ENCODE measurements at regions not wholly inside any gene's neighbourhood (a gene's known extent, or its start where the extent isn't known, plus 50 kb on each side); places are given as distances from the start of the nearest gene placed in this dataset.
"Not testable (repeated sequence)": the region's sequence is repeated elsewhere in the genome, so short reads cannot be mapped to it uniquely, and the experiment has no call there.

DNA sequence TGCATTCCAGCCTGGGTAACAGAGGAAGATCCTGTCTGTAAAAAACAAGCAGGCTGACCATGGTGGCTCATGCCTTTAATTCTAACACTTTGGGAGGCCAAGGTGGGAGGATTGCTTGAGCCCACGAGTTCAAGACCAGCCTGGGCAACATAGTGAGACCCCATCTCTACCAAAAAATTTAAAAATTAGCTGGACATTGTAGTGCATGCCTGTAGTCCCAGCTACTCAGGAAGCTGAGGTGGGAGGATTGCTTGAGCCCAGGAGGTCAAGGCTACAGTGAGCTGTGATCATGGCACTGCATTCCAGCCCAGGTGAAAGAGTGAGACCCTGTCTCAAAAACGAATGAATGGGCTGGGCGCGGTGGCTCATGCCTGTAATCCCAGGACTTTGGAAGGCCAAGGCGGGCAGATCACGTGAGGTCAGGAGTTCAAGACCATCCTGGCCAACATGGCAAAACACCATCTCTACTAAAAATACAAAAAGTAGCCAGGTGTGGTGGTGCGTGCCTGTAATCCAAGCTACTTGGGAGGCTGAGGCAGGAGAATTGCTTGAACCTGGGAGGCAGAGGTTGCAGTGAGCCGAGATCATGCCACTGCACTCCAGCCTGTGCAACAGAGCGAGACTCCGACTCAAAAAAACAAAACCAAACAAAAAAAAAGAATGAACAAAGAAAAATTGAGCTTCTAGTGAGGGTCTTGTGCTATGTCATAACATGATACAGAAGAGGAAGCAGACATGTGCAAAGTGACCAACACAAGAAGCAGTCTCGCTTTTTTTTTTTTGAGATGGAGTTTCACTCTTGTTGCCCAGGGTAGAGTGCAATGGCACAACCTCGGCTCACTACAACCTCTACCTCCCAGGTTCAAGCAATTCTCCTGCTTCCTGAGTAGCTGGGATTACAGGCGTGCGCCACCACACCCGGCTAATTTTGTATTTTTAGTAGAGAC lies 54.1 kb upstream of the NCOA3 start:
- not testable (repeated sequence) for H3K27ac ChIP-seq (ENCODE audit: low read length in 2 of 2); H3K4me3 ChIP-seq (ENCODE audit: control extremely low read depth in 1 of 5, extremely low read depth in 1 of 5, insufficient read depth in 1 of 5, low read depth in 2 of 5, low read length in 4 of 5); H3K27ac Mint-ChIP-seq; H3K79me2 ChIP-seq (ENCODE audit: control insufficient read depth, insufficient read depth, low read length); H2AFZ ChIP-seq (ENCODE audit: insufficient read depth, low read depth, low read length, poor library complexity, severe bottlenecking); H3K36me3 ChIP-seq (replicated peaks in 1 of 2; ENCODE audit: control extremely low read depth in 1 of 2, control insufficient read depth in 1 of 2, extremely low read depth in 1 of 2, insufficient read depth in 2 of 2, low read length in 1 of 2); H3K9ac ChIP-seq (ENCODE audit: low read length); H3K4me2 ChIP-seq (replicated peaks; ENCODE audit: low read depth, low read length, poor library complexity, severe bottlenecking); H3K27me3 Mint-ChIP-seq; H3K4me3 Mint-ChIP-seq; ATAC-seq (ENCODE audit: low read depth); H3K9me3 ChIP-seq (ENCODE audit: control extremely low read depth in 1 of 3, control insufficient read depth in 2 of 3, insufficient read depth in 1 of 3, low read length in 2 of 3); DNase-seq; H3K27me3 ChIP-seq (replicated peaks in 1 of 4; ENCODE audit: control extremely low read depth in 1 of 4, control insufficient read depth in 3 of 4, insufficient read depth in 4 of 4, low read length in 3 of 4); H3K9me3 Mint-ChIP-seq (ENCODE audit: insufficient read depth); H4K20me1 ChIP-seq (ENCODE audit: control insufficient read depth, insufficient read depth, low read length, poor library complexity, severe bottlenecking)
- peaks cover 24% of the 10 kb centered on the region for H3K4me1 Mint-ChIP-seq
- POLR2A ChIA-PET, result interaction anchor here (0.6 to 0.7 kb wide), 2 partner anchors 37 to 92 kb away, joined by 3 to 9 read pairs; no protein-coding TSS in a partner anchor
- peaks cover 17 to 22% of the 10 kb centered on the region in 2 donors for H3K4me1 ChIP-seq (ENCODE audit: control insufficient read depth in 2 of 2, insufficient read depth in 2 of 2, low read length in 2 of 2)
- intact Hi-C loops (cut with micrococcal nuclease), result loop anchor here (2.0 kb wide), 1 partner anchor 13 kb away; no protein-coding TSS in a partner anchor
- CTCF ChIA-PET, result interaction anchor here (1.2 kb wide), 1 partner anchor 64 kb away, joined by 4 read pairs; no protein-coding TSS in a partner anchor
- WGBS (ENCODE audit: insufficient coverage), result 100% methylated on average over 3 of the region's 15 CpGs

DNA sequence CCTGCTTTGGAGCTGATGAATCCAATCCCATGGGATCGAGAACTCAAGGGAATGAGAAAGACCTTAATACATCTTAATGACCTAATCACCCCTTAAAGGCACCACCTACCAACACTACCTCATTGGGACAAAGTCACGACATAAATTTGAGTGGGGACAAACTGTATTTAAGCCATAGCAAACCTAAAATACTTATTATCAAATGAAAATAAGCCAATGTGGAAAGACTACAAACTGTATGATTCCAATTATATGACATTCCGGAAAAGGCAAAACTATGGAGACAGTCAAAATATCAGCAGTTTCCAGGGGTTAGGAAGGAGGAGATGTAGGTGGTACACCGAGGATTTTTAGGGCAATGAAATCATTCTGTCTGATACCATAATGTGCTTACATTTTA lies 53.3 kb upstream of the NCOA3 start:
- POLR2A ChIA-PET, result interaction anchor here (0.6 kb wide), 1 partner anchor 93 kb away, joined by 9 read pairs; no protein-coding TSS in a partner anchor
- no peak overlapping the region for H3K4me3 ChIP-seq (ENCODE audit: control extremely low read depth in 1 of 5, extremely low read depth in 1 of 5, insufficient read depth in 1 of 5, low read depth in 2 of 5, low read length in 4 of 5)
- no peak overlapping the region for H2AFZ ChIP-seq (ENCODE audit: insufficient read depth, low read depth, low read length, poor library complexity, severe bottlenecking)
- Mint-ChIP-seq H3K27ac (no peak overlapping the region), H3K9me3 (ENCODE audit: insufficient read depth) (no peaks in the 10 kb centered on the region), H3K27me3 (no peaks in the 10 kb centered on the region), H3K4me3 (no peak overlapping the region), H3K4me1 (peaks cover 32% of the 10 kb centered on the region)
- H3K36me3 ChIP-seq (replicated peaks in 1 of 2; ENCODE audit: control extremely low read depth in 1 of 2, control insufficient read depth in 1 of 2, extremely low read depth in 1 of 2, insufficient read depth in 2 of 2, low read length in 1 of 2), result no peaks in the 10 kb centered on the region
- peaks cover 11% of the 10 kb centered on the region for H3K79me2 ChIP-seq (ENCODE audit: control insufficient read depth, insufficient read depth, low read length)
- no peak for ATAC-seq (ENCODE audit: low read depth)
- no peak overlapping the region for H3K4me2 ChIP-seq (replicated peaks; ENCODE audit: low read depth, low read length, poor library complexity, severe bottlenecking)
- WGBS (ENCODE audit: insufficient coverage), result no CpG with 5 or more reads among the region's 4 CpGs
- intact Hi-C loops (cut with micrococcal nuclease), result loop anchor here (2.0 kb wide), 1 partner anchor 14 kb away; no protein-coding TSS in a partner anchor
- H4K20me1 ChIP-seq (ENCODE audit: control insufficient read depth, insufficient read depth, low read length, poor library complexity, severe bottlenecking), result no peaks in the 10 kb centered on the region
- peaks cover 25 to 30% of the 10 kb centered on the region in 2 donors for H3K4me1 ChIP-seq (ENCODE audit: control insufficient read depth in 2 of 2, insufficient read depth in 2 of 2, low read length in 2 of 2)
- no peak overlapping the region for H3K9ac ChIP-seq (ENCODE audit: low read length)
- peaks cover 0 to 4% (median 0%) of the 10 kb centered on the region in 3 donors for H3K9me3 ChIP-seq (ENCODE audit: control extremely low read depth in 1 of 3, control insufficient read depth in 2 of 3, insufficient read depth in 1 of 3, low read length in 2 of 3)
- TF ChIP-seq EZH2 (IDR thresholded peaks at IDR 0.05; ENCODE audit: borderline replicate concordance, insufficient read depth, low read depth, low read length, poor library complexity, severe bottlenecking) (no peak), CTCF (IDR thresholded peaks at IDR 0.05) (no peak)
- no peak for DNase-seq
- CTCF ChIA-PET, result interaction anchor here (1.2 kb wide), 1 partner anchor 64 kb away, joined by 4 read pairs; no protein-coding TSS in a partner anchor
- no peaks in the 10 kb centered on the region for H3K27me3 ChIP-seq (replicated peaks in 1 of 4; ENCODE audit: control extremely low read depth in 1 of 4, control insufficient read depth in 3 of 4, insufficient read depth in 4 of 4, low read length in 3 of 4)
- H3K27ac ChIP-seq (ENCODE audit: low read length in 2 of 2), result no peak overlapping the region

Measured in B cell (primary cell).